Heart left ventricle (tissue), 16 donors: ENCODE measurements at regions not wholly inside any gene's neighbourhood (a gene's known extent, or its start where the extent isn't known, plus 50 kb on each side); places are given as distances from the start of the nearest gene placed in this dataset.

Experiments used
- ATAC-seq, 4 donors: fragments of 200-7000 bp; cut with Tn5 transposase; one replicate each; pipeline ENCODE4 v1.9.1; 2020 to 2022; ENCODE audit warnings: moderate library complexity in 4 of 4, mild to moderate bottlenecking in 3 of 4, moderate number of reproducible peaks in 1 of 4
- DNase-seq, 5 donors: peaks; one replicate each; pipeline ENCODE4 v3.0.0-alpha.2; 2020
- H3K27ac ChIP-seq, 12 donors: fragments of 200-600 bp; sonication (generic) in 4 of 12; one replicate each; pipeline versions ENCODE4 v1.5.0 to v1.8.0; 2016 to 2022; ENCODE audit warnings: mild to moderate bottlenecking in 2 of 12
- H3K27me3 ChIP-seq, 9 donors: fragments of 200-600 bp; sonication (generic) in 2 of 9; one replicate each; pipeline versions ENCODE4 v1.5.1 to v1.8.0; 2016 to 2022; ENCODE audit warnings: mild to moderate bottlenecking in 3 of 9
- H3K36me3 ChIP-seq, 9 donors: fragments of 200-600 bp; sonication (generic) in 2 of 9; one replicate each; pipeline versions ENCODE4 v1.5.0 to v1.8.0; 2018 to 2022; ENCODE audit warnings: mild to moderate bottlenecking in 2 of 9
- H3K4me1 ChIP-seq, 12 donors: fragments of 200-600 bp; sonication (generic) in 4 of 12; one replicate each; pipeline versions ENCODE4 v1.5.0 to v1.8.0; 2016 to 2022; ENCODE audit warnings: mild to moderate bottlenecking in 3 of 12
- H3K4me3 ChIP-seq, 12 donors: fragments of 200-600 bp; sonication (generic) in 4 of 12; one replicate each; pipeline versions ENCODE4 v1.5.0 to v1.8.0; 2017 to 2022; ENCODE audit warnings: mild to moderate bottlenecking in 9 of 12, moderate library complexity in 4 of 12
- H3K9me3 ChIP-seq, 12 donors: fragments of 200-600 bp; sonication (generic) in 4 of 12; one replicate each; pipeline versions ENCODE4 v1.5.0 to v1.8.0; 2016 to 2022; ENCODE audit warnings: mild to moderate bottlenecking in 1 of 12
- POLR2A ChIP-seq, 2 donors: fragments of 450-650 bp; IDR thresholded peaks; one replicate each; pipeline ENCODE4 v1.6.1; 2017; ENCODE audit warnings: antibody characterized with exemption in 2 of 2, mild to moderate bottlenecking in 2 of 2, moderate library complexity in 2 of 2
- WGBS, 4 donors: extraction: QIAGEN DNeasy Blood & Tissue Kit in 2 of 4; methylation state at CpG; one replicate each; pipeline versions ENCODE4 v1.1.5 to v1.1.7; 2013 to 2018; 5-methylcytosine and 5-hydroxymethylcytosine counted together
- intact Hi-C, 10 donors: fragments of 100-400 bp; cut with DNase I; formaldehyde crosslinking; loops; one replicate each; pipeline versions ENCODE4 v1.11.1 to v1.14.2; 2022
- TF ChIP-seq, protein P1 (sequence below), 12 donors: fragments of 200-600 bp; sonication (generic) in 4 of 12; IDR thresholded peaks; one replicate each; pipeline versions ENCODE4 v1.5.0 to v1.8.0; 2018 to 2022; ENCODE audit warnings: antibody characterized with exemption in 12 of 12, mild to moderate bottlenecking in 5 of 12
- donor health status: ischemic (EF 13 %, LVEDD 7.1; RV severe dilation, severe dysfunction).
- donor health status: healthy with polysubstance abuse.
- donor health status: DM: no; HTN: yes; CAD: no.
- donor health status: DM: no; HTN: no; CAD: no.
- donor health status: ischemic (EF 25% LVEDD 6.9; RV normal size, moderate dysfunction).
- donor health status: ischemic (EF 25% LVEDD 5.7; RV mildly dilated, moderate dysfunction).
- donor health status: healthy.
- donor health status: DM: yes; HTN: yes; CAD: no.
- donor health status: ischemic (EF 35%, LVEDD 5.7; RV mildly dilated, moderate dysfunction).
- donor health status: nonischemic (EF 11% LVEDD 7.7; RV severe dilation, severe dysfunction).
- donor health status: DM: yes; HTN: yes; CAD: no.
- donor health status: PGD.
- donor health status: ischemic (EF 29% LVEDD 5.4; RV normal size, mild dysfunction).
- donor health status: nonischemic (EF 23%, LVEDD 6.1; RV moderate dilation, normal function).

DNA sequence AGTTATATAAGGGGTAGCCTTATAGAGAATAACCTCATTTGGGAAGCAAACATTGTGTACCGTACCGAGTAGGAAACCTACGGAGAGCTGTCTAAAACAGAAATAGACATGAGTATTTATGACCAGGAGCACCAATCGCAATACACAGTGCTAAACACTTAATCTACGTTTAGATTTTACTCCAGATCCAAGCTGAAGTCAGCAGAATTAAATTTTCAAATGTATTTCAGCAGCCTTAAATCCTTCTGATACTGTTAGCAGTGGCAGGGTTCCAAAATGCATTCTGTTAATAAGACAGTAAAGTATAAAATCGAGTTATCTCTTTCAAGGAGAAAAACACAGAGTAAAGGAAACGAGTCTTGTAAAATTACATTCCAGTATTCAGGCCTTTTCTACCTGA lies 118.1 kb upstream of the ZNF521 start:
- Histone ChIP-seq H3K9me3 (no peaks in the 10 kb centered on the region), H3K27me3 (no peaks in the 10 kb centered on the region), H3K27ac (no peak overlapping the region), H3K4me1 (peaks cover 0 to 27% (median 7%) of the 10 kb centered on the region in 12 donors), H3K4me3 (no peak overlapping the region), H3K36me3 (no peaks in the 10 kb centered on the region)
- 45 to 64% (median 54%) methylated on average over 7 of the region's 7 CpGs for WGBS, 4 donors
- intact Hi-C loops = loop anchor here in 1 of 10 donors (10.0 kb wide), 1 partner anchor 55 kb away; no protein-coding TSS in a partner anchor
- DNase-seq (no peak), ATAC-seq (no peak)
- TF ChIP-seq, protein P1, sequence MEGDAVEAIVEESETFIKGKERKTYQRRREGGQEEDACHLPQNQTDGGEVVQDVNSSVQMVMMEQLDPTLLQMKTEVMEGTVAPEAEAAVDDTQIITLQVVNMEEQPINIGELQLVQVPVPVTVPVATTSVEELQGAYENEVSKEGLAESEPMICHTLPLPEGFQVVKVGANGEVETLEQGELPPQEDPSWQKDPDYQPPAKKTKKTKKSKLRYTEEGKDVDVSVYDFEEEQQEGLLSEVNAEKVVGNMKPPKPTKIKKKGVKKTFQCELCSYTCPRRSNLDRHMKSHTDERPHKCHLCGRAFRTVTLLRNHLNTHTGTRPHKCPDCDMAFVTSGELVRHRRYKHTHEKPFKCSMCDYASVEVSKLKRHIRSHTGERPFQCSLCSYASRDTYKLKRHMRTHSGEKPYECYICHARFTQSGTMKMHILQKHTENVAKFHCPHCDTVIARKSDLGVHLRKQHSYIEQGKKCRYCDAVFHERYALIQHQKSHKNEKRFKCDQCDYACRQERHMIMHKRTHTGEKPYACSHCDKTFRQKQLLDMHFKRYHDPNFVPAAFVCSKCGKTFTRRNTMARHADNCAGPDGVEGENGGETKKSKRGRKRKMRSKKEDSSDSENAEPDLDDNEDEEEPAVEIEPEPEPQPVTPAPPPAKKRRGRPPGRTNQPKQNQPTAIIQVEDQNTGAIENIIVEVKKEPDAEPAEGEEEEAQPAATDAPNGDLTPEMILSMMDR (IDR thresholded peaks at IDR 0.05) = no peak
- TF ChIP-seq POLR2A (IDR thresholded peaks at IDR 0.05) = no peak

DNA sequence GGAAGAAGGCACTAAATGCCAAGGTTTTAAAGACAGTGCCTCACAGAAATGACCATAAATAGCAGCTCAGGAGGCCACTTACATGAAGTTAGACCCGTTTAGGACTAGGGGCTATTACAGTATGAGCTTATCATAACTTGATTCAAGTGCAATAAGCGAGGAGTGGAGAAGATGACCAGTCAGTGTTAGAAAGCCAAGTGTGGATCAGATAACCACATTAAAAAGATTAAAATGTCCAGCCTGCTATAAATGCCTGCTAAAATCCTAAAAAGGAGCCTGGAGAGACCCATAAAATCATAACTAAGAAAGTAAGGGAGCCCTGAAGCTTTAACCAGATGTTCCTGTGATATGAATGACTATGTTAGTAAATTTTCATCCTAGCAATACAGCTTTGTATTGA lies 117.5 kb upstream of the ZNF521 start:
- intact Hi-C loops = loop anchor here in 1 of 10 donors (10.0 kb wide), 1 partner anchor 115 kb away; the partner anchor contains the start of gene ZNF521
- no peak for ATAC-seq

DNA sequence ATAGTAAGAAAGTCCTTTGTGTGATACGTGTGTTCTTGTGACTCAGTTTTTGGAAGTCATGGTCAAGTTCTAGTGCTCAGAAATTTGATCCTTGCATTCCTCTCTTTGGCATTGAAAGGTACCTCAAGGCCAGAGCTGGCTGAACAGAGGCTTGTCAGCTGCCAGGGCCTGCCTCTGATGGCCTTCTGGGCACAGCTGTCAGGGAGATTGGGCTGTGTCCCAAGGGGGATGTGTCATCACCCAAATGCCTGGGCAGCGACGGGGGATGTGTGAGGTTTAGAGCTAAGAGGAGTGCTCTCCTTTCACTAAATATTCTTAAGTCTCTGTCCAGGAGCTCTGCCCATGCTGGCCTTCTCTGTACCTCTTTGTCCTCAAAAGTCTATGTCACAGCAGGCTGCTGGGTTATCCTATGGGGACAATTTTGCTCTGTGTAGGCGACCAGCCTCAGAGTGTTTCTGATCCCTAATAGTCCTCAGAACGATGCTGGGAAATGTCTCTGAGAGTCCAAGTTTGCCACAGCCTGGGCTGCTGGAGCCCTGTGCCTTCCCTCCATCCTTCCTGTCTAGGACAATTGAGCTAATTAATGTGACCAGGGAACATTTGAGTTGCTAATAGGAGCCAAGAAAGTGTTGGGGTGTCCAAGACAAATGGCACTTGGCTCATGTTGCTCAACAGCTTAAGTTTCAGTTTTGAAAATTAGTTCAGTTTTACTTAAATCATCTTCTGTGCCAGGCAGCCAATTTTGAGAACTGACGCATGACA lies 115.4 kb upstream of the ZNF521 start:
- no peak overlapping the region for H3K4me3 ChIP-seq
- intact Hi-C loops = loop anchor here in 1 of 10 donors (10.0 kb wide), 1 partner anchor 113 kb away; the partner anchor contains the start of gene ZNF521
- 44 to 61% (median 54%) methylated on average over 6 of the region's 6 CpGs for WGBS, 4 donors
- H3K27ac ChIP-seq = peak overlapping the region in 10 of 12 donors; percentile 18 to 64 (median 38)
- H3K36me3 ChIP-seq = no peaks in the 10 kb centered on the region
- no peaks in the 10 kb centered on the region for H3K9me3 ChIP-seq
- DNase-seq (peak; percentile 59 to 87 (median 78)), ATAC-seq (peak; percentile 98 to 99 (median 98))
- H3K27me3 ChIP-seq = no peaks in the 10 kb centered on the region
- H3K4me1 ChIP-seq = peaks cover 0 to 27% (median 7%) of the 10 kb centered on the region in 12 donors
- TF ChIP-seq, protein P1 (IDR thresholded peaks at IDR 0.05) = no peak
- no peak for TF ChIP-seq POLR2A (IDR thresholded peaks at IDR 0.05)

More for the DNA sequence above, 117.5 kb upstream of the ZNF521 start:
- Histone ChIP-seq H3K27ac (no peak overlapping the region), H3K36me3 (no peaks in the 10 kb centered on the region), H3K9me3 (no peaks in the 10 kb centered on the region), H3K4me1 (peaks cover 0 to 27% (median 7%) of the 10 kb centered on the region in 12 donors), H3K27me3 (no peaks in the 10 kb centered on the region), H3K4me3 (no peak overlapping the region)
- DNase-seq = no peak
- 53 to 71% (median 67%) methylated on average over 2 of the region's 2 CpGs for WGBS, 4 donors
- TF ChIP-seq, protein P1 (IDR thresholded peaks at IDR 0.05) = no peak

DNA sequence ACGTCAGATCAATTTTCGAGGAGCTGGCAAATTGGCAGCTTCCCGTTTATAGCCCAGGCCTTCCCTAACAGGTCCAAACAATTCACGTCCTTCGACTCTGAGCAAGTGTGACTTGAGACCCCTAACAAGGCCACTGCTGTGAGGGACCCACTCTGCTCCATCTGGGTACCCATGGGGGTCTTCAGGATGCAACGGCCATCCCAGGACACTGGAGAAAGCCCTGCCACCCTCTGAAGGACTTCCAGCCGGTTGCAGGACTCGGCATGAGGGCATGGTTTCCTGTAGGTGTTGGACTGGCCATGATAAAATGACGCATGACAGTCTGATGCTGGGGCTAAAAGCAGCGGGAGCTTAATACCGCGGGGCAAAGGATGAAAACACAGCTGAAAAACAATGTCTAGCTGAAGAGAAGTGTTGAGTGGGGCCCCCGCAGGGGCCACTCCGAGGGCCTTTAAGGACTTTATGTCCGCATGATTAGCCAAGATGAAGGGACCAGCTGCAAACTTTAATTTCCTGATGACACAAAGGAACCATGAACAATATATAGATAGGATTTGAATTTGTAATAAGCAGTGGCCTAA lies 113.3 kb upstream of the ZNF521 start:
- H3K4me3 ChIP-seq = no peak overlapping the region
- no peaks in the 10 kb centered on the region for H3K36me3 ChIP-seq
- no peaks in the 10 kb centered on the region for H3K27me3 ChIP-seq
- H3K9me3 ChIP-seq = no peaks in the 10 kb centered on the region
- H3K4me1 ChIP-seq = peaks cover 0 to 27% (median 7%) of the 10 kb centered on the region in 12 donors
- no peak for TF ChIP-seq POLR2A (IDR thresholded peaks at IDR 0.05)
- TF ChIP-seq, protein P1 (IDR thresholded peaks at IDR 0.05) = no peak
- intact Hi-C loops = loop anchor here in 1 of 10 donors (10.0 kb wide), 1 partner anchor 110 kb away; the partner anchor contains the start of gene ZNF521
- DNase-seq (no peak), ATAC-seq (no peak)
- WGBS, 4 donors = 80 to 90% (median 84%) methylated on average over 14 to 15 of the region's 15 CpGs
- no peak overlapping the region for H3K27ac ChIP-seq
